DOHH2 (cell line): ENCODE measurements at regions not wholly inside any gene's neighbourhood (a gene's known extent, or its start where the extent isn't known, plus 50 kb on each side); places are given as distances from the start of the nearest gene placed in this dataset.

ENCODE experiments used
- H3F3A ChIP-seq: fragments of 200-600 bp; sonication (generic), shearing (Covaris generic); 2 replicates; pipeline ENCODE4 v1.6.0; 2016; ENCODE audit warnings: antibody characterized with exemption, mild to moderate bottlenecking; ENCODE audit not compliant: control insufficient read depth, insufficient read depth
- H3K27ac ChIP-seq: fragments of 200-600 bp; sonication (generic); 2 replicates; pipeline ENCODE4 v1.5.1; 2014; ENCODE audit warnings: low read depth, mild to moderate bottlenecking, low read length, moderate library complexity
- H3K27me3 ChIP-seq: fragments of 200-600 bp; sonication (generic); 2 replicates; pipeline ENCODE4 v1.6.1; 2014; ENCODE audit warnings: mild to moderate bottlenecking, low read length, mixed read lengths; ENCODE audit not compliant: control insufficient read depth
- H3K36me3 ChIP-seq: fragments of 200-600 bp; sonication (generic); 2 replicates; pipeline ENCODE4 v1.6.1; 2014; ENCODE audit warnings: mild to moderate bottlenecking, low read length, moderate library complexity, mixed read lengths; ENCODE audit not compliant: control insufficient read depth
- H3K4me1 ChIP-seq: fragments of 200-600 bp; sonication (generic); 2 replicates; pipeline ENCODE4 v1.6.1; 2014; ENCODE audit warnings: mild to moderate bottlenecking, low read length, mixed read lengths; ENCODE audit not compliant: control insufficient read depth
- H3K4me2 ChIP-seq: fragments of 200-600 bp; sonication (generic); 2 replicates; pipeline ENCODE4 v1.6.0; 2014; ENCODE audit warnings: mild to moderate bottlenecking, low read length, moderate library complexity
- H3K4me3 ChIP-seq: fragments of 200-600 bp; sonication (generic); 2 replicates; pipeline ENCODE4 v1.5.1; 2014; ENCODE audit warnings: mild to moderate bottlenecking, low read length, mixed read lengths
- H3K79me2 ChIP-seq: fragments of 200-600 bp; sonication (generic); 2 replicates; pipeline ENCODE4 v1.6.1; 2014; ENCODE audit warnings: mild to moderate bottlenecking, low read length, mixed read lengths; ENCODE audit not compliant: control insufficient read depth
- H3K9me2 ChIP-seq: fragments of 200-600 bp; sonication (generic); replicated peaks from 2 replicates; pipeline ENCODE4 v1.6.1; 2014; ENCODE audit warnings: mild to moderate bottlenecking, low read length, mixed read lengths; ENCODE audit not compliant: control insufficient read depth
- H3K9me3 ChIP-seq: fragments of 200-600 bp; sonication (generic); 2 replicates; pipeline ENCODE4 v1.6.1; 2014; ENCODE audit warnings: antibody characterized with exemption, low read length, mixed read lengths; ENCODE audit not compliant: control insufficient read depth, insufficient read depth
- H4K20me1 ChIP-seq: fragments of 200-600 bp; sonication (generic); 2 replicates; pipeline ENCODE4 v1.6.0; 2014; ENCODE audit warnings: low read depth, mild to moderate bottlenecking, antibody characterized with exemption, low read length, moderate library complexity; ENCODE audit not compliant: control insufficient read depth, insufficient read depth
- EZH2phosphoT487 ChIP-seq: fragments of 200-600 bp; sonication (generic); IDR thresholded peaks from 2 replicates; pipeline ENCODE4 v1.6.1; 2017; ENCODE audit warnings: borderline replicate concordance, mild to moderate bottlenecking, antibody characterized with exemption, low read length, moderate library complexity, mixed read lengths
- TF ChIP-seq, protein P1 (sequence below): fragments of 200-600 bp; sonication (generic); IDR thresholded peaks from one replicate; pipeline ENCODE4 v1.5.1; 2014; ENCODE audit warnings: antibody characterized with exemption, mild to moderate bottlenecking, low read depth, low read length; ENCODE audit not compliant: poor library complexity, severe bottlenecking

DNA sequence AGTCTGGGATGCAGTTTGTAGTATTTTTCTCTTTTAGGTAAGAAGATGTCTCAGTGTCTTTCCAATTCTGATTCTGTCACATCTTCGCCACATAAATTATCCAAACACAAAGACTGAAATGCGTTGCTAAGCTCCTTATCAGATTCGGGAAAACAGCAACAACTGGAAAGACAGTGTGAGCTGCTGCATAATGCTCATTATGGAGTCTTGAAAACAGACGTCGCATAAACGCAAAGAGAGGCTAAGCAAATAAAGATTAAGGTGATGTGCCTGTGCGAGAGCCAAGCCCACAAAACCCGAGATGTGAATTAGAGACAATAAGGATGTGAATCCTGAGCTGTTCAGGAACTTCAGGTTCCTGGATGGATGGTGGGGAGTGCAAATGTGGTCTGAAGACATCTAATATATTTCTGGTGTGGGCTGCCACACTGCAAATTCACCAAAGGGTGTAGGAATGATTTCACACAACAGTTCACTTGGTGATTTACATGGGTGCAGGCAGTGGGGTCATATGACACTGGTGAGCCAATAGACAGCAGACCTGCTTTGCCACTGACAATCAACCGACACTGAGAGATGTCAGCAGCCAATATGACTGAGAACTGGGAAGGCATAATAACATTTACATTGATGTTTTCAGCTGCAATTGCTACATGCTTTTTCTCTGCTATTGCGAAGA is 195.8 kb downstream of the MTX2 start:
- no peaks in the 10 kb centered on the region for H3K36me3 ChIP-seq
- no peaks in the 10 kb centered on the region for H4K20me1 ChIP-seq
- H3K27me3 ChIP-seq = peaks cover 8% of the 10 kb centered on the region; the same call in 1 of the 2 replicates
- no peaks in the 10 kb centered on the region for H3F3A ChIP-seq
- no peaks in the 10 kb centered on the region for H3K9me3 ChIP-seq
- no peaks in the 10 kb centered on the region for H3K9me2 ChIP-seq
- H3K79me2 ChIP-seq = no peaks in the 10 kb centered on the region
- TF ChIP-seq, protein P1, sequence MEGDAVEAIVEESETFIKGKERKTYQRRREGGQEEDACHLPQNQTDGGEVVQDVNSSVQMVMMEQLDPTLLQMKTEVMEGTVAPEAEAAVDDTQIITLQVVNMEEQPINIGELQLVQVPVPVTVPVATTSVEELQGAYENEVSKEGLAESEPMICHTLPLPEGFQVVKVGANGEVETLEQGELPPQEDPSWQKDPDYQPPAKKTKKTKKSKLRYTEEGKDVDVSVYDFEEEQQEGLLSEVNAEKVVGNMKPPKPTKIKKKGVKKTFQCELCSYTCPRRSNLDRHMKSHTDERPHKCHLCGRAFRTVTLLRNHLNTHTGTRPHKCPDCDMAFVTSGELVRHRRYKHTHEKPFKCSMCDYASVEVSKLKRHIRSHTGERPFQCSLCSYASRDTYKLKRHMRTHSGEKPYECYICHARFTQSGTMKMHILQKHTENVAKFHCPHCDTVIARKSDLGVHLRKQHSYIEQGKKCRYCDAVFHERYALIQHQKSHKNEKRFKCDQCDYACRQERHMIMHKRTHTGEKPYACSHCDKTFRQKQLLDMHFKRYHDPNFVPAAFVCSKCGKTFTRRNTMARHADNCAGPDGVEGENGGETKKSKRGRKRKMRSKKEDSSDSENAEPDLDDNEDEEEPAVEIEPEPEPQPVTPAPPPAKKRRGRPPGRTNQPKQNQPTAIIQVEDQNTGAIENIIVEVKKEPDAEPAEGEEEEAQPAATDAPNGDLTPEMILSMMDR = no peak
- TF ChIP-seq EZH2phosphoT487 = no peak
- no peak overlapping the region for H3K4me3 ChIP-seq
- no peak overlapping the region for H3K27ac ChIP-seq
- H3K4me2 ChIP-seq = no peak overlapping the region
- no peaks in the 10 kb centered on the region for H3K4me1 ChIP-seq

DNA sequence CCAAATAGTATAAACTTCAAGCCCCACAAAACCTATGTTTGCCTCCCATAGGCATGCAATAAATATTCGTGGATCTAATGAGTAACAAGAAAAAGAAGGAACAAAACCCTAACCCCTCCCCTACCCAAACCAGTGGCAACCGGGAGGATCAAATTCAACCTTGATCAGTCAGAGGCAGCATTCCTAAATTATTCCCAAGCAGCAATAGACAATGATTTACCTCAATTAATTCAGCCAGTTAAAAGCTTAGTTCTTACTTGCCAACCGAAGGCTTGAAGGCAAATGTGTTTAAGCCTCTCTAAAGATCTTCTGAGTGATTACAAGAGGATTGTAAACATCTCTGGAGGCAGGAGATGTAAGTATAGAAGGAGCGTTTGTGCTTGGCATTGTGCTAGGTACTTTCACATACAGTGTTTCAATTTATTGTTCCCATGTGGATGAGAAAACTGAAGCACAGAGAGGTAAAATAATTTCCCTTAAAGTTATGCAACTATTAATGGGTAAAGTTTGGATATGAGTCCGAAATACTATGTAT is 197.7 kb downstream of the MTX2 start:
- no peaks in the 10 kb centered on the region for H3K9me3 ChIP-seq

GRCh38 chr2:176467595-176467994 is 198.4 kb downstream of the MTX2 start:
- no peak overlapping the region for H3K4me3 ChIP-seq

More for the DNA sequence above, 197.7 kb downstream of the MTX2 start:
- Histone ChIP-seq H3K4me2 (no peak overlapping the region), H3K9me2 (no peaks in the 10 kb centered on the region), H4K20me1 (no peaks in the 10 kb centered on the region), H3K27me3 (peaks cover 6% of the 10 kb centered on the region; the same call in 1 of the 2 replicates), H3K4me3 (no peak overlapping the region), H3K4me1 (no peaks in the 10 kb centered on the region), H3K79me2 (no peaks in the 10 kb centered on the region), H3K36me3 (no peaks in the 10 kb centered on the region), H3K27ac (no peak overlapping the region), H3F3A (no peaks in the 10 kb centered on the region)
- TF ChIP-seq, protein P1 = no peak
- no peak for TF ChIP-seq EZH2phosphoT487

More at GRCh38 chr2:176467595-176467994, 198.4 kb downstream of the MTX2 start:
- Histone ChIP-seq H3K9me2 (no peaks in the 10 kb centered on the region), H3K36me3 (no peaks in the 10 kb centered on the region), H3K4me1 (no peaks in the 10 kb centered on the region), H3K27me3 (0 out of 2 replicates have a peak, but pooled peaks cover 2% of the 10 kb centered on the region), H3K9me3 (no peaks in the 10 kb centered on the region), H3F3A (no peaks in the 10 kb centered on the region), H3K4me2 (no peak overlapping the region), H3K79me2 (no peaks in the 10 kb centered on the region), H3K27ac (no peak overlapping the region), H4K20me1 (no peaks in the 10 kb centered on the region)
- no peak for TF ChIP-seq EZH2phosphoT487
- TF ChIP-seq, protein P1 = no peak
